SK-N-SH treated with all-trans-retinoic acid at 6 μM for 48 hours (cell line): ENCODE measurements at regions not wholly inside any gene's neighbourhood (a gene's known extent, or its start where the extent isn't known, plus 50 kb on each side); places are given as distances from the start of the nearest gene placed in this dataset.

ENCODE experiments used
- ATAC-seq: fragments of 200-7000 bp; cut with Tn5 transposase; 3 replicates; pipeline ENCODE4 v1.9.1; 2020; ENCODE audit warnings: mild to moderate bottlenecking, moderate library complexity
- ARNTL ChIP-seq: fragments of 450-650 bp; formaldehyde crosslinking; IDR thresholded peaks from 2 replicates; pipeline ENCODE4 v1.5.0; 2020; ENCODE audit warnings: low read depth, mild to moderate bottlenecking, moderate library complexity, borderline replicate concordance
- BACH2 ChIP-seq: fragments of 250-450 bp; sonication (Bioruptor Pico); IDR thresholded peaks from 2 replicates; pipeline ENCODE4 v1.9.0; 2021; ENCODE audit warnings: mild to moderate bottlenecking, borderline replicate concordance
- CREB5 ChIP-seq: fragments of 250-450 bp; sonication (Bioruptor Pico); IDR thresholded peaks from 2 replicates; pipeline ENCODE4 v1.5.1; 2020; ENCODE audit warnings: low read depth, mild to moderate bottlenecking, moderate library complexity
- CSDC2 ChIP-seq: fragments of 250-450 bp; sonication (Bioruptor Pico); IDR thresholded peaks from 2 replicates; pipeline ENCODE4 v1.5.0; 2020; ENCODE audit warnings: mild to moderate bottlenecking, moderate library complexity
- CSRNP3 ChIP-seq: fragments of 250-450 bp; sonication (Bioruptor Pico); IDR thresholded peaks from 2 replicates; pipeline ENCODE4 v1.5.1; 2021; ENCODE audit warnings: mild to moderate bottlenecking, moderate library complexity
- ESRRG ChIP-seq: fragments of 250-450 bp; sonication (Bioruptor Pico); IDR thresholded peaks from 2 replicates; pipeline ENCODE4 v1.6.1; 2021; ENCODE audit warnings: mild to moderate bottlenecking
- GLIS3 ChIP-seq: fragments of 250-450 bp; sonication (Bioruptor Pico); IDR thresholded peaks from 2 replicates; pipeline ENCODE4 v1.5.0; 2020; ENCODE audit warnings: mild to moderate bottlenecking, moderate library complexity
- ISL1 ChIP-seq: fragments of 250-450 bp; sonication (Bioruptor Pico); IDR thresholded peaks from 2 replicates; pipeline ENCODE4 v2.1.2; 2022; ENCODE audit warnings: mild to moderate bottlenecking, moderate library complexity
- OSR1 ChIP-seq: fragments of 250-450 bp; sonication (Bioruptor Pico); IDR thresholded peaks from 2 replicates; pipeline ENCODE4 v1.8.0; 2022; ENCODE audit warnings: moderate library complexity, mild to moderate bottlenecking, inconsistent platforms
- PATZ1 ChIP-seq: fragments of 250-450 bp; sonication (Bioruptor Pico); IDR thresholded peaks from 2 replicates; pipeline ENCODE4 v1.8.0; 2020; ENCODE audit warnings: mild to moderate bottlenecking, moderate library complexity, borderline replicate concordance
- POU6F1 ChIP-seq: fragments of 250-450 bp; sonication (Bioruptor Pico); IDR thresholded peaks from 2 replicates; pipeline ENCODE4 v1.8.0; 2021; ENCODE audit warnings: low read depth, mild to moderate bottlenecking, moderate library complexity, borderline replicate concordance
- PPARA ChIP-seq: fragments of 250-450 bp; sonication (Bioruptor Pico); IDR thresholded peaks from 2 replicates; pipeline ENCODE4 v1.5.0; 2020; ENCODE audit warnings: mild to moderate bottlenecking, borderline replicate concordance
- RARB ChIP-seq: fragments of 250-450 bp; sonication (Bioruptor Pico); IDR thresholded peaks from 2 replicates; pipeline ENCODE4 v1.8.0; 2021; ENCODE audit warnings: mild to moderate bottlenecking, moderate library complexity
- SNAI2 ChIP-seq: fragments of 250-450 bp; sonication (Bioruptor Pico); IDR thresholded peaks from 2 replicates; pipeline ENCODE4 v1.5.0; 2020; ENCODE audit warnings: mild to moderate bottlenecking, moderate library complexity
- TCF4 ChIP-seq: fragments of 250-450 bp; sonication (Bioruptor Pico); IDR thresholded peaks from 2 replicates; pipeline ENCODE4 v1.8.0; 2021; ENCODE audit warnings: mild to moderate bottlenecking, moderate library complexity, borderline replicate concordance
- ZC3H10 ChIP-seq: fragments of 250-450 bp; sonication (Bioruptor Pico); IDR thresholded peaks from 2 replicates; pipeline ENCODE4 v1.5.1; 2021; ENCODE audit warnings: mild to moderate bottlenecking, moderate library complexity
- ZFP3 ChIP-seq: fragments of 250-450 bp; sonication (Bioruptor Pico); IDR thresholded peaks from 2 replicates; pipeline ENCODE4 v1.5.0; 2020; ENCODE audit warnings: mild to moderate bottlenecking, moderate library complexity
- ZFP30 ChIP-seq: fragments of 450-650 bp; formaldehyde crosslinking; IDR thresholded peaks from 2 replicates; pipeline ENCODE4 v1.5.0; 2022; ENCODE audit warnings: mild to moderate bottlenecking, moderate library complexity
- ZNF565 ChIP-seq: fragments of 450-650 bp; formaldehyde crosslinking; conservative IDR thresholded peaks from 2 replicates; pipeline ENCODE4 v1.5.0; 2020; ENCODE audit warnings: low read depth, mild to moderate bottlenecking, moderate library complexity
- ZNF70 ChIP-seq: fragments of 450-650 bp; formaldehyde crosslinking; IDR thresholded peaks from 2 replicates; pipeline ENCODE4 v1.5.0; 2020; ENCODE audit warnings: mild to moderate bottlenecking, moderate library complexity
- ZNF8 ChIP-seq: fragments of 450-650 bp; formaldehyde crosslinking; IDR thresholded peaks from 2 replicates; pipeline ENCODE4 v1.5.0; 2020; ENCODE audit warnings: mild to moderate bottlenecking, moderate library complexity

- no peak for ATAC-seq
- TF ChIP-seq CSRNP3 (CRISPR knock-in tag) (no peak), ZNF8 (CRISPR knock-in tag) (no peak), BACH2 (no peak), RARB (CRISPR knock-in tag) (no peak), ZNF565 (no peak), ARNTL (CRISPR knock-in tag) (no peak), GLIS3 (CRISPR knock-in tag) (no peak), TCF4 (CRISPR knock-in tag) (no peak), POU6F1 (CRISPR knock-in tag) (no peak), ESRRG (CRISPR knock-in tag) (no peak), ISL1 (CRISPR knock-in tag) (no peak), PPARA (CRISPR knock-in tag) (no peak), ZC3H10 (CRISPR knock-in tag) (no peak), CSDC2 (CRISPR knock-in tag) (no peak)
Measured at GRCh38 chr2:19733951-19734425, 167.8 kb downstream of the TTC32 start.

GRCh38 chr2:19733390-19733789 lies 168.4 kb downstream of the TTC32 start:
- TF ChIP-seq ARNTL (CRISPR knock-in tag) (no peak), PPARA (CRISPR knock-in tag) (no peak), ZFP3 (CRISPR knock-in tag) (no peak), ISL1 (CRISPR knock-in tag) (no peak), CSRNP3 (CRISPR knock-in tag) (no peak), SNAI2 (CRISPR knock-in tag) (no peak), ZNF70 (no peak), ZFP30 (CRISPR knock-in tag) (no peak)
- ATAC-seq: no peak

- TF ChIP-seq BACH2: no peak
Measured at GRCh38 chr2:19732255-19732654, 169.5 kb downstream of the TTC32 start.

GRCh38 chr2:19731515-19731914 lies 170.3 kb downstream of the TTC32 start:
- no peak for ATAC-seq
- TF ChIP-seq TCF4 (CRISPR knock-in tag): no peak
- TF ChIP-seq ZNF565: no peak
- no peak for TF ChIP-seq ARNTL (CRISPR knock-in tag)
- no peak for TF ChIP-seq PATZ1 (CRISPR knock-in tag)
- TF ChIP-seq RARB (CRISPR knock-in tag): no peak
- no peak for TF ChIP-seq ZFP30 (CRISPR knock-in tag)
- no peak for TF ChIP-seq SNAI2 (CRISPR knock-in tag)
- TF ChIP-seq OSR1: no peak
- no peak for TF ChIP-seq POU6F1 (CRISPR knock-in tag)
- TF ChIP-seq ZNF8 (CRISPR knock-in tag): no peak
- TF ChIP-seq ZNF70: no peak
- no peak for TF ChIP-seq GLIS3 (CRISPR knock-in tag)
- TF ChIP-seq CREB5 (CRISPR knock-in tag): no peak
- no peak for TF ChIP-seq CSRNP3 (CRISPR knock-in tag)

More at GRCh38 chr2:19732255-19732654, 169.5 kb downstream of the TTC32 start:
- no peak for ATAC-seq
